Ovary (tissue), 3 donors: ENCODE measurements at regions not wholly inside any gene's neighbourhood (a gene's known extent, or its start where the extent isn't known, plus 50 kb on each side); places are given as distances from the start of the nearest gene placed in this dataset.

Experiments
- EP300 ChIP-seq: sonication (generic); formaldehyde crosslinking; IDR thresholded peaks from one replicate; pipeline ENCODE4 v1.6.1; 2017; ENCODE audit warnings: antibody characterized with exemption
- TF ChIP-seq, protein P1 (sequence below), 3 donors: fragments of 450-650 bp in 2 of 3; fragments of 200-600 bp in 1 of 3; IDR thresholded peaks; one replicate each; pipeline versions ENCODE4 v1.5.1 to v1.8.0; 2016 to 2022; ENCODE audit warnings: antibody characterized with exemption in 3 of 3, mild to moderate bottlenecking in 1 of 3
- donor health status: DM: no; HTN: no; CAD: no.

DNA sequence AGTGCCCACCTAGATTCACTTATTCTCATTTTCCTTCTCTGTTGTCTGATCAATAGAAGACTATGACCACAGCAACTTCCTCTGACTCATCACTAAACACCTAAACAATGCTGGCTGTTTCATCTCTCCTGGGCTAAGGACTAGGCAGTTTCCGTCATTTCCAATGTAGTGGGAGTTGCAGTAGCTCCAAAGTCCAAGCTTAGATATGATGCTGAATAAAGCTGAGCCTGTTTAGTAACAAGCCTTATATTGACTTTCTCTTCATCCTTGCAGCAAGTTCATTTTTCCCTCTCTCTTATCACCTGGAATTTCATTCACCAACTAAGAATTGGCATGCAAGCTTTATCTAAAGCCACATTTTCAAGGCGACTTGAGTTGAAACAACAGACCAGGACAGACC, 53.5 kb upstream of the PCDH9 start:
- no peak for TF ChIP-seq EP300
- TF ChIP-seq, protein P1, sequence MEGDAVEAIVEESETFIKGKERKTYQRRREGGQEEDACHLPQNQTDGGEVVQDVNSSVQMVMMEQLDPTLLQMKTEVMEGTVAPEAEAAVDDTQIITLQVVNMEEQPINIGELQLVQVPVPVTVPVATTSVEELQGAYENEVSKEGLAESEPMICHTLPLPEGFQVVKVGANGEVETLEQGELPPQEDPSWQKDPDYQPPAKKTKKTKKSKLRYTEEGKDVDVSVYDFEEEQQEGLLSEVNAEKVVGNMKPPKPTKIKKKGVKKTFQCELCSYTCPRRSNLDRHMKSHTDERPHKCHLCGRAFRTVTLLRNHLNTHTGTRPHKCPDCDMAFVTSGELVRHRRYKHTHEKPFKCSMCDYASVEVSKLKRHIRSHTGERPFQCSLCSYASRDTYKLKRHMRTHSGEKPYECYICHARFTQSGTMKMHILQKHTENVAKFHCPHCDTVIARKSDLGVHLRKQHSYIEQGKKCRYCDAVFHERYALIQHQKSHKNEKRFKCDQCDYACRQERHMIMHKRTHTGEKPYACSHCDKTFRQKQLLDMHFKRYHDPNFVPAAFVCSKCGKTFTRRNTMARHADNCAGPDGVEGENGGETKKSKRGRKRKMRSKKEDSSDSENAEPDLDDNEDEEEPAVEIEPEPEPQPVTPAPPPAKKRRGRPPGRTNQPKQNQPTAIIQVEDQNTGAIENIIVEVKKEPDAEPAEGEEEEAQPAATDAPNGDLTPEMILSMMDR (IDR thresholded peaks at IDR 0.05), result no peak
